GM23248 (cell line): ENCODE measurements at regions not wholly inside any gene's neighbourhood (a gene's known extent, or its start where the extent isn't known, plus 50 kb on each side); places are given as distances from the start of the nearest gene placed in this dataset.

Experiments
- EZH2 ChIP-seq: fragments of 200-600 bp; sonication (generic); IDR thresholded peaks from 2 replicates; pipeline ENCODE4 v1.6.1; 2018; ENCODE audit warnings: antibody characterized with exemption, mild to moderate bottlenecking; ENCODE audit not compliant: insufficient read depth, poor library complexity, severe bottlenecking
- EZH2phosphoT487 ChIP-seq: fragments of 200-600 bp; sonication (generic); IDR thresholded peaks from 2 replicates; pipeline ENCODE4 v1.6.1; 2018; ENCODE audit warnings: antibody characterized with exemption, moderate library complexity, mild to moderate bottlenecking, low read depth; ENCODE audit not compliant: insufficient read depth

DNA sequence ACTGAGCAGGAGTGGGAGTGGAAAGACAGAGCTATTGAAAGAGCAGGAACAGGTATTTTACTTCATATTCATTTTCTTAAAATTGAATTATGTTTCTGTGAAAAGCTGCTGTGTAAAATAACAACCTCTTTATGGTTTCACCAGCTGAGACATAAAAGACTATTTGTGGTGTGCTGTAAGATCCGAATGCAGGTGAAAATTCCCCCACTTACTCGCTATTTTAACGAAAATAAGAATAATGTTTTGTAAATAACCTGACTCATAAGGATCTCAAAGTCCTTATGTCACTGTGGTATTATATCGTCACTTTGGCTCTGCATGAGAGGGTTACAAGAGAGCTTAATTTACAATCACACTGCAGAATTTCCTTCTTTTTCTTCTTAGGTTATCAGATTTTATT is 65.3 kb upstream of the NFIB start:
- TF ChIP-seq EZH2 (no peak), EZH2phosphoT487 (no peak)
